H9 (cell line): ENCODE measurements at regions not wholly inside any gene's neighbourhood (a gene's known extent, or its start where the extent isn't known, plus 50 kb on each side); places are given as distances from the start of the nearest gene placed in this dataset.

Source experiments
- DNase-seq: peaks from one replicate; pipeline ENCODE4 v3.0.0-alpha.2; 2017
- H2AFZ ChIP-seq: one replicate; pipeline ENCODE4 v1.6.1; 2013; ENCODE audit warnings: mild to moderate bottlenecking, low read length, control low read depth, moderate library complexity
- H2AK5ac ChIP-seq: 2 replicates; pipeline ENCODE4 v1.6.1; 2013; ENCODE audit warnings: low read length, control low read depth, mixed read lengths; ENCODE audit not compliant: insufficient read length
- H2BK120ac ChIP-seq: one replicate; pipeline ENCODE4 v1.6.1; 2013; ENCODE audit warnings: low read depth, mild to moderate bottlenecking, low read length, control low read depth, inconsistent platforms; ENCODE audit not compliant: poor library complexity, severe bottlenecking
- H2BK12ac ChIP-seq: 2 replicates; pipeline ENCODE4 v1.6.1; 2013; ENCODE audit warnings: low read length, control low read depth, mixed read lengths, low read depth; ENCODE audit not compliant: insufficient read length
- H2BK15ac ChIP-seq: 2 replicates; pipeline ENCODE4 v1.6.1; 2013; ENCODE audit warnings: low read depth, low read length, control low read depth
- H2BK20ac ChIP-seq: one replicate; pipeline ENCODE4 v1.6.1; 2013; ENCODE audit warnings: low read depth, mild to moderate bottlenecking, low read length, control low read depth, inconsistent platforms; ENCODE audit not compliant: poor library complexity, severe bottlenecking
- H2BK5ac ChIP-seq: 2 replicates; pipeline ENCODE4 v1.6.1; 2013; ENCODE audit warnings: low read length, control low read depth, mixed read lengths; ENCODE audit not compliant: insufficient read length
- H3K14ac ChIP-seq: 2 replicates; pipeline ENCODE4 v1.6.1; 2013; ENCODE audit warnings: low read length, control low read depth; ENCODE audit not compliant: insufficient read depth
- H3K18ac ChIP-seq: 2 replicates; pipeline ENCODE4 v1.6.1; 2013; ENCODE audit warnings: low read depth, mild to moderate bottlenecking, mixed read lengths, low read length, control low read depth; ENCODE audit not compliant: insufficient read length
- H3K23ac ChIP-seq: 2 replicates; pipeline ENCODE4 v1.6.1; 2013; ENCODE audit warnings: low read length, control low read depth, mixed read lengths, low read depth; ENCODE audit not compliant: insufficient read length
- H3K23me2 ChIP-seq: 2 replicates; pipeline ENCODE4 v1.6.1; 2013; ENCODE audit warnings: low read depth, mild to moderate bottlenecking, mixed read lengths, low read length, control low read depth; ENCODE audit not compliant: insufficient read length, poor library complexity, severe bottlenecking
- H3K27ac ChIP-seq: 2 replicates; pipeline ENCODE4 v1.5.1; 2013; ENCODE audit warnings: low read length, control low read depth, mixed read lengths, low read depth; ENCODE audit not compliant: insufficient read length
- H3K27me3 ChIP-seq: 2 replicates; pipeline ENCODE4 v1.6.1; 2013; ENCODE audit warnings: low read length, control low read depth, inconsistent platforms; ENCODE audit not compliant: insufficient read depth
- H3K4ac ChIP-seq: 2 replicates; pipeline ENCODE4 v1.6.1; 2013; ENCODE audit warnings: low read depth, mild to moderate bottlenecking, control low read depth, inconsistent platforms, low read length, moderate library complexity
- H3K4me1 ChIP-seq: 2 replicates; pipeline ENCODE4 v1.6.1; 2013; ENCODE audit warnings: low read length, control low read depth, inconsistent platforms; ENCODE audit not compliant: insufficient read depth
- H3K4me2 ChIP-seq: 2 replicates; pipeline ENCODE4 v1.6.1; 2013; ENCODE audit warnings: low read length, control low read depth, mixed read lengths; ENCODE audit not compliant: insufficient read length, insufficient read depth
- H3K56ac ChIP-seq: 2 replicates; pipeline ENCODE4 v1.6.1; 2013; ENCODE audit warnings: low read depth, mild to moderate bottlenecking, mixed read lengths, low read length, control low read depth; ENCODE audit not compliant: insufficient read length
- H3K79me1 ChIP-seq: 2 replicates; pipeline ENCODE4 v1.6.1; 2013; ENCODE audit warnings: low read depth, mild to moderate bottlenecking, moderate library complexity, low read length, control low read depth, inconsistent platforms; ENCODE audit not compliant: insufficient read depth, poor library complexity, severe bottlenecking
- H3K79me2 ChIP-seq: 2 replicates; pipeline ENCODE4 v1.6.1; 2013; ENCODE audit warnings: low read length, control low read depth, inconsistent platforms; ENCODE audit not compliant: insufficient read depth
- H3K9ac ChIP-seq: 2 replicates; pipeline ENCODE4 v1.6.1; 2013; ENCODE audit warnings: low read length, control low read depth, mixed read lengths; ENCODE audit not compliant: insufficient read length; ENCODE audit errors: extremely low read depth
- H3K9me3 ChIP-seq: one replicate; pipeline ENCODE4 v1.6.1; 2013; ENCODE audit warnings: low read depth, low read length, inconsistent platforms; ENCODE audit not compliant: control insufficient read depth
- H3T11ph ChIP-seq: one replicate; pipeline ENCODE4 v1.6.1; 2013; ENCODE audit warnings: mild to moderate bottlenecking, low read length, control low read depth, inconsistent platforms
- H4K20me1 ChIP-seq: one replicate; pipeline ENCODE4 v1.6.1; 2013; ENCODE audit not compliant: control insufficient read depth, insufficient read length, insufficient read depth
- H4K5ac ChIP-seq: 2 replicates; pipeline ENCODE4 v1.6.1; 2013; ENCODE audit warnings: low read depth, mild to moderate bottlenecking, mixed read lengths, low read length, control low read depth; ENCODE audit not compliant: insufficient read length
- H4K8ac ChIP-seq: replicated peaks from 2 replicates; pipeline ENCODE4 v1.6.1; 2013; ENCODE audit warnings: low read length, control low read depth, mixed read lengths, low read depth; ENCODE audit not compliant: insufficient read length
- H4K91ac ChIP-seq: 2 replicates; pipeline ENCODE4 v1.6.1; 2013; ENCODE audit warnings: low read depth, mild to moderate bottlenecking, moderate library complexity, mixed read lengths, low read length, control low read depth; ENCODE audit not compliant: insufficient read length
- H3K27ac Mint-ChIP-seq, 3 experiments: 2 replicates in 2 of 3; 3 replicates in 1 of 3; pipeline ENCODE4 v1.8.0; 2020 to 2021; ENCODE audit warnings: mixed read lengths in 3 of 3, mild to moderate bottlenecking in 1 of 3, moderate library complexity in 1 of 3
- H3K27me3 Mint-ChIP-seq: 2 replicates; pipeline ENCODE4 v1.8.0; 2021; ENCODE audit warnings: low read depth, mild to moderate bottlenecking, moderate library complexity, mixed read lengths
- H3K36me3 Mint-ChIP-seq, 3 experiments: 2 replicates in 2 of 3; 3 replicates in 1 of 3; pipeline ENCODE4 v1.8.0; 2020 to 2021; ENCODE audit warnings: low read depth in 3 of 3, mixed read lengths in 3 of 3; ENCODE audit not compliant: insufficient read depth in 1 of 3
- H3K4me1 Mint-ChIP-seq, 2 experiments: 2 replicates each; pipeline ENCODE4 v1.8.0; 2020; ENCODE audit warnings: mixed read lengths in 2 of 2
- H3K4me3 Mint-ChIP-seq, 2 experiments: 2 replicates in 1 of 2; 3 replicates in 1 of 2; pipeline ENCODE4 v1.8.0; 2020 to 2021; ENCODE audit warnings: mild to moderate bottlenecking in 2 of 2, mixed read lengths in 2 of 2, moderate library complexity in 1 of 2
- H3K9me3 Mint-ChIP-seq, 2 experiments: 2 replicates in 1 of 2; 3 replicates in 1 of 2; pipeline ENCODE4 v1.8.0; 2020; ENCODE audit warnings: mild to moderate bottlenecking in 2 of 2, mixed read lengths in 2 of 2, moderate library complexity in 1 of 2
- CTCF ChIP-seq: fragments of 200-600 bp; sonication (generic); conservative IDR thresholded peaks from 3 replicates; pipeline ENCODE4 v1.8.0; 2021; ENCODE audit warnings: antibody characterized with exemption, mild to moderate bottlenecking
- WGBS: extraction: QIAGEN DNeasy Blood & Tissue Kit; methylation state at CpG from one replicate; pipeline ENCODE4 v1.1.7; 2013; ENCODE audit warnings: missing lambda C conversion rate, low lambda C conversion rate, mixed read lengths; ENCODE audit not compliant: insufficient read length; ENCODE audit errors: extremely low coverage; 5-methylcytosine and 5-hydroxymethylcytosine counted together

- H3K9me3 Mint-ChIP-seq = peaks cover 11 to 18% of the 10 kb centered on the region in 2 experiments
- H3K9me3 ChIP-seq = no peaks in the 10 kb centered on the region
- no peak overlapping the region for H3K56ac ChIP-seq
- no peak overlapping the region for H4K5ac ChIP-seq
- no peak overlapping the region for H3K4me2 ChIP-seq
- TF ChIP-seq CTCF = no peak
- no peaks in the 10 kb centered on the region for H3K79me1 ChIP-seq
- no peak overlapping the region for H2BK120ac ChIP-seq
- H3K23me2 ChIP-seq = no peaks in the 10 kb centered on the region
- H4K8ac ChIP-seq = no peak overlapping the region
- H3K4me3 Mint-ChIP-seq = no peak overlapping the region
- no CpG with 5 or more reads among the region's 1 CpG for WGBS
- H4K20me1 ChIP-seq = no peaks in the 10 kb centered on the region
- H3K4me1 ChIP-seq = no peaks in the 10 kb centered on the region; the same call in 1 of the 2 replicates
- H2BK12ac ChIP-seq = no peak overlapping the region
- no peak overlapping the region for H3K23ac ChIP-seq
- no peak overlapping the region for H3K9ac ChIP-seq
- H2BK20ac ChIP-seq = no peak overlapping the region
- H3K79me2 ChIP-seq = no peaks in the 10 kb centered on the region
- no peak overlapping the region for H2AK5ac ChIP-seq
- no peak overlapping the region for H2BK15ac ChIP-seq
- no peak overlapping the region for H3K27ac ChIP-seq
- no peak overlapping the region for H2AFZ ChIP-seq
- H3K36me3 Mint-ChIP-seq = peaks cover 0 to 13% (median 3%) of the 10 kb centered on the region in 3 experiments; a peak in 4 of 7 replicates
- no peak overlapping the region for H3K14ac ChIP-seq
- H3T11ph ChIP-seq = no peak overlapping the region
- peaks cover 0 to 3% of the 10 kb centered on the region in 2 experiments; a peak in 1 of 4 replicates for H3K4me1 Mint-ChIP-seq
- H4K91ac ChIP-seq = no peak overlapping the region
- H3K4ac ChIP-seq = no peak overlapping the region
- no peak overlapping the region for H3K27ac Mint-ChIP-seq
- no peak overlapping the region for H2BK5ac ChIP-seq
- H3K18ac ChIP-seq = no peak overlapping the region
- DNase-seq = no peak
- no peaks in the 10 kb centered on the region for H3K27me3 ChIP-seq
- no peaks in the 10 kb centered on the region for H3K27me3 Mint-ChIP-seq
Measured at GRCh38 chr11:91591021-91591420, 633.6 kb upstream of the FAT3 start.
